Ovary (tissue), 7 donors: ENCODE measurements at regions not wholly inside any gene's neighbourhood (a gene's known extent, or its start where the extent isn't known, plus 50 kb on each side); places are given as distances from the start of the nearest gene placed in this dataset.

ENCODE experiments used
- DNase-seq, 5 donors: peaks; one replicate each; pipeline ENCODE4 v3.0.0-alpha.2; 2019 to 2020
- H3K27ac ChIP-seq, 2 donors: fragments of 200-600 bp; one replicate each; pipeline versions ENCODE4 v1.5.1 to v1.8.0; 2019 to 2022
- H3K27me3 ChIP-seq: fragments of 200-600 bp; one replicate; pipeline ENCODE4 v1.8.0; 2022
- H3K36me3 ChIP-seq: fragments of 200-600 bp; sonication (generic); one replicate; pipeline ENCODE4 v1.5.1; 2019
- H3K4me1 ChIP-seq: one replicate; pipeline ENCODE4 v1.8.1; 2013; ENCODE audit warnings: mild to moderate bottlenecking, moderate library complexity; ENCODE audit not compliant: insufficient read depth
- H3K4me3 ChIP-seq: fragments of 200-600 bp; sonication (generic); one replicate; pipeline ENCODE4 v1.5.1; 2017
- H3K9me3 ChIP-seq, 2 donors: fragments of 200-600 bp in 1 of 2; sonication (generic) in 1 of 2; one replicate each; pipeline versions ENCODE4 v1.5.1 to v1.8.1; 2013 to 2019; ENCODE audit warnings: mild to moderate bottlenecking in 1 of 2, moderate library complexity in 1 of 2
- CTCF ChIP-seq, 3 donors: fragments of 450-650 bp in 2 of 3; fragments of 200-600 bp in 1 of 3; IDR thresholded peaks; one replicate each; pipeline versions ENCODE4 v1.5.1 to v1.8.0; 2016 to 2022; ENCODE audit warnings: antibody characterized with exemption in 3 of 3, mild to moderate bottlenecking in 1 of 3
- EP300 ChIP-seq: sonication (generic); formaldehyde crosslinking; IDR thresholded peaks from one replicate; pipeline ENCODE4 v1.6.1; 2017; ENCODE audit warnings: antibody characterized with exemption
- POLR2A ChIP-seq: fragments of 450-650 bp; IDR thresholded peaks from one replicate; pipeline ENCODE4 v1.6.1; 2017; ENCODE audit warnings: antibody characterized with exemption, mild to moderate bottlenecking, moderate library complexity
- WGBS, 3 donors: extraction: QIAGEN DNeasy Blood & Tissue Kit in 1 of 3; methylation state at CpG; one replicate each; pipeline versions ENCODE4 v1.1.5 to v1.1.7; 2013 to 2017; 5-methylcytosine and 5-hydroxymethylcytosine counted together
- intact Hi-C, 4 donors: fragments of 100-400 bp; cut with DNase I; formaldehyde crosslinking; loops; one replicate each; pipeline versions ENCODE4 v1.11.0 to v1.15.1; 2022 to 2023
- donor health status: DM: no; HTN: no; CAD: no; lungs with moderate emphysema.
- donor health status: DM: no; HTN: no; CAD: no.
- donor health status: Bipolar disorder and iron deficiency.
- donor health status: DM: no; HTN: no; CAD: no.
- donor health status: DM: yes; HTN: yes; CAD: no.

DNA sequence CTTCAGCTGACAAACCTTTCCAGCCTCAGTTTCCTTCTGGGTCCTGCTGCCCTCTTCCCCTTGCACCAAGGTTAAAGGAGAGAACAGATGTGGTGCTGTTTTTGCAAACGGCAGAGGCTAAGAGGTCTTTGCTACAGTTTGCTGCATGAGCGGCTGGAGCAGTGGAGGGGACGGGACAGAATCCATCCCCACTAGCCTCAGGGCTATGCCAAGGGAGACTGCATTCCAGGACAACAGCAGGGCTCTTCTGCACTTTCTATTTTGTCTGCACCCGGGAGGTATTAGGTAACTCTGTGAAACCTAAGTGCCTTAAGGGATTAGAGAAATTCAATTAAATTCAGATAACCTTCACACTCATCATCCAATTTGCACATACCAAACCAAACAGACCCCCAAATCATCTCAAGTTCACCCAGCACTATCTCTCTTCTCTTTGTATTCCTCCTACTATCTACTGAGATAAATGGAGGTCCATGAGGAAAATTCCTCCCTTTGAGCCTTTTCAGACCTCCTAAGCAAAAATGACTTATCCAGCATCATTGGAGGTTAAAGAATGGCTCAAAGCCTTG, 103.8 kb upstream of the VRK1 start:
- H3K36me3 ChIP-seq = no peaks in the 10 kb centered on the region
- TF ChIP-seq POLR2A (no peak), CTCF (IDR thresholded peaks at IDR 0.05) (no peak), EP300 (no peak)
- no peak overlapping the region for H3K4me3 ChIP-seq
- DNase-seq = no peak
- intact Hi-C loops = no loop called here
- H3K9me3 ChIP-seq = no peaks in the 10 kb centered on the region
- H3K27me3 ChIP-seq = no peaks in the 10 kb centered on the region
- H3K4me1 ChIP-seq = no peaks in the 10 kb centered on the region
- H3K27ac ChIP-seq = no peak overlapping the region
- 21 to 27% (median 25%) methylated on average over 4 of the region's 4 CpGs for WGBS, 3 donors

DNA sequence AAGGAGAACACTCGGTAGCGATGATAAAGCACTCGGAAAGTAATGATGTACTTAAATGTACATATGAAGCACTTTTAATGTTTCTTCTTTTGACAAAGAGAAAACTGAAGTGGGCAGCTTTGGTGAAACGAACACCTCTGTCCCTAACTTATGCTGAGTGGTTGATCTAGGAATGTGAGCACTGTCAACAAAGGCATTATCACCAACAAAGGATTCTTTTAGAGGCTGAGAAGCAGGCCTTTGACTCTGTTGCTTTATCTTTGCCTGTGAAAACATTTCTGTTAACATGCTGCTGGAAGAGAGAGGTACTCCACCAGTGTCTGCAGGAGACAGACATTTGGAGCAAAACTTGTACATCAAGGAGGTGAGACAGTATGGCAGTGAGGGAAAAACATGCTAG, 103.2 kb upstream of the VRK1 start:
- Histone ChIP-seq H3K27me3 (no peaks in the 10 kb centered on the region), H3K36me3 (no peaks in the 10 kb centered on the region), H3K4me1 (no peaks in the 10 kb centered on the region), H3K9me3 (no peaks in the 10 kb centered on the region), H3K4me3 (no peak overlapping the region), H3K27ac (no peak overlapping the region)
- TF ChIP-seq EP300 = no peak
- no peak for TF ChIP-seq POLR2A
- TF ChIP-seq CTCF (IDR thresholded peaks at IDR 0.05) = no peak
- 14 to 29% (median 16%) methylated on average over 4 of the region's 4 CpGs for WGBS, 3 donors
- intact Hi-C loops = no loop called here
- DNase-seq = no peak

DNA sequence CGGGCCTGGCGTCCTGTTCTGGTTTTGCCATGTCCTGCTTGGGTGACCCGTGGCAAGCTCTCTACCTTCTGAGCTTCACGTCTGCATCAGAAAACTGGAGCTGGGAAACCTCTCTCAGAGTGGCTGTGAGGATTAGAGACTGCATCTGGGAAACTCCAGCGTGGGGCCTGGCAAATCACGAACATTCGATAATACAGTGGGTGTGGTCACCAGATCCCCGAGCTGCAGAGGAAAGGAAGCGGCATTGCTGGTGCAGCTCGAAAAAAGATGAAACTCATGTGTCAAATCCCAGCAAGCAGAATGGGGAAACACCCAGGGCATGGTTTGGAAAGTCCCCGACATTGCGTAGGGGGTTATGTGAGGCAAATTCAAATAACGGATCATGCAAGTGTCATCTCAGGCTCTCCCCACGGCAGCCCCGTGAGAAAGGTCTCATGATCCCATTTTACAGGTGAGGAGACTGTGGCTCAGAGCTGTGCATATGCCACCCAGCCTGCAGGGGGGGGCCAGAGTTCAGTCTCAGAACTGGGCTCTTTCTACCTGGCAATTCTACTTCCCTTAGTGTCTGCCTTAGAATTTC, 98.1 kb upstream of the VRK1 start:
- TF ChIP-seq EP300 (no peak), CTCF (IDR thresholded peaks at IDR 0.05) (no peak), POLR2A (no peak)
- no peaks in the 10 kb centered on the region for H3K27me3 ChIP-seq

GRCh38 chr14:96699666-96700065, 97.5 kb upstream of the VRK1 start:
- Histone ChIP-seq H3K9me3 (no peaks in the 10 kb centered on the region), H3K36me3 (no peaks in the 10 kb centered on the region), H3K27me3 (no peaks in the 10 kb centered on the region), H3K4me1 (no peaks in the 10 kb centered on the region), H3K27ac (no peak overlapping the region), H3K4me3 (no peak overlapping the region)
- intact Hi-C loops = no loop called here
- DNase-seq = no peak
- WGBS, 3 donors = 93 to 99% (median 93%) methylated on average over 3 of the region's 3 CpGs
- TF ChIP-seq CTCF (IDR thresholded peaks at IDR 0.05) = no peak
- TF ChIP-seq EP300 = no peak
- TF ChIP-seq POLR2A = no peak

More for the DNA sequence above, 98.1 kb upstream of the VRK1 start:
- no peaks in the 10 kb centered on the region for H3K36me3 ChIP-seq
- no peaks in the 10 kb centered on the region for H3K4me1 ChIP-seq
- H3K9me3 ChIP-seq = no peaks in the 10 kb centered on the region
- intact Hi-C loops = no loop called here
- WGBS, 3 donors = 74 to 77% (median 74%) methylated on average over 15 of the region's 15 CpGs
- no peak overlapping the region for H3K27ac ChIP-seq
- no peak for DNase-seq
- no peak overlapping the region for H3K4me3 ChIP-seq
